IMR-90 (cell line): ENCODE measurements at regions not wholly inside any gene's neighbourhood (a gene's known extent, or its start where the extent isn't known, plus 50 kb on each side); places are given as distances from the start of the nearest gene placed in this dataset.

Source experiments
- BHLHE40 ChIP-seq: fragments of 150-350 bp; IDR thresholded peaks from 2 replicates; pipeline ENCODE4 v1.6.1; 2016; ENCODE audit warnings: mild to moderate bottlenecking, low read depth, low read length
- CEBPB ChIP-seq: IDR thresholded peaks from 2 replicates; pipeline ENCODE4 v1.6.1; 2012; ENCODE audit warnings: low read depth, low read length, improper control_type of control experiment
- CHD1 ChIP-seq: IDR thresholded peaks from 2 replicates; pipeline ENCODE4 v1.6.1; 2012; ENCODE audit warnings: low read depth, low read length, improper control_type of control experiment
- ELK1 ChIP-seq: fragments of 150-350 bp; IDR thresholded peaks from 2 replicates; pipeline ENCODE4 v1.6.1; 2016; ENCODE audit warnings: low read depth, mild to moderate bottlenecking, low read length, moderate library complexity, borderline replicate concordance
- FOS ChIP-seq: fragments of 150-350 bp; IDR thresholded peaks from 2 replicates; pipeline ENCODE4 v1.6.1; 2016; ENCODE audit warnings: low read depth, low read length
- MAZ ChIP-seq: IDR thresholded peaks from 2 replicates; pipeline ENCODE4 v1.6.1; 2012; ENCODE audit warnings: low read depth, mild to moderate bottlenecking, low read length, improper control_type of control experiment, moderate library complexity, borderline replicate concordance
- MXI1 ChIP-seq: IDR thresholded peaks from 2 replicates; pipeline ENCODE4 v1.6.1; 2012; ENCODE audit warnings: low read depth, mild to moderate bottlenecking, low read length, moderate library complexity, borderline replicate concordance
- POLR2A ChIP-seq: IDR thresholded peaks from 2 replicates; pipeline ENCODE4 v1.6.1; 2012; ENCODE audit warnings: mild to moderate bottlenecking, low read depth, low read length
- RAD21 ChIP-seq: IDR thresholded peaks from 2 replicates; pipeline ENCODE4 v1.6.1; 2012; ENCODE audit warnings: low read length, improper control_type of control experiment
- RCOR1 ChIP-seq: IDR thresholded peaks from 2 replicates; pipeline ENCODE4 v1.6.1; 2012; ENCODE audit warnings: mild to moderate bottlenecking, low read length, improper control_type of control experiment; ENCODE audit not compliant: insufficient replicate concordance
- RFX5 ChIP-seq: IDR thresholded peaks from 2 replicates; pipeline ENCODE4 v1.8.0; 2012; ENCODE audit warnings: low read depth, mild to moderate bottlenecking, low read length, moderate library complexity
- SMC3 ChIP-seq: fragments of 150-350 bp; IDR thresholded peaks from 2 replicates; pipeline ENCODE4 v1.6.1; 2016; ENCODE audit warnings: low read depth, mild to moderate bottlenecking, antibody characterized with exemption, low read length, moderate library complexity
- USF2 ChIP-seq: fragments of 150-350 bp; IDR thresholded peaks from 2 replicates; pipeline ENCODE4 v1.6.1; 2017; ENCODE audit warnings: mild to moderate bottlenecking, antibody characterized with exemption, low read length, low read depth
- TF ChIP-seq, protein P1 (sequence below): conservative IDR thresholded peaks from 2 replicates; pipeline ENCODE4 v1.5.1; 2012; ENCODE audit warnings: mild to moderate bottlenecking, low read depth, low read length, improper control_type of control experiment

GRCh38 chr9:22170556-22170955 lies 161.5 kb upstream of the CDKN2B start:
- TF ChIP-seq, protein P1, sequence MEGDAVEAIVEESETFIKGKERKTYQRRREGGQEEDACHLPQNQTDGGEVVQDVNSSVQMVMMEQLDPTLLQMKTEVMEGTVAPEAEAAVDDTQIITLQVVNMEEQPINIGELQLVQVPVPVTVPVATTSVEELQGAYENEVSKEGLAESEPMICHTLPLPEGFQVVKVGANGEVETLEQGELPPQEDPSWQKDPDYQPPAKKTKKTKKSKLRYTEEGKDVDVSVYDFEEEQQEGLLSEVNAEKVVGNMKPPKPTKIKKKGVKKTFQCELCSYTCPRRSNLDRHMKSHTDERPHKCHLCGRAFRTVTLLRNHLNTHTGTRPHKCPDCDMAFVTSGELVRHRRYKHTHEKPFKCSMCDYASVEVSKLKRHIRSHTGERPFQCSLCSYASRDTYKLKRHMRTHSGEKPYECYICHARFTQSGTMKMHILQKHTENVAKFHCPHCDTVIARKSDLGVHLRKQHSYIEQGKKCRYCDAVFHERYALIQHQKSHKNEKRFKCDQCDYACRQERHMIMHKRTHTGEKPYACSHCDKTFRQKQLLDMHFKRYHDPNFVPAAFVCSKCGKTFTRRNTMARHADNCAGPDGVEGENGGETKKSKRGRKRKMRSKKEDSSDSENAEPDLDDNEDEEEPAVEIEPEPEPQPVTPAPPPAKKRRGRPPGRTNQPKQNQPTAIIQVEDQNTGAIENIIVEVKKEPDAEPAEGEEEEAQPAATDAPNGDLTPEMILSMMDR = no peak
- TF ChIP-seq RAD21 (no peak), CHD1 (no peak), CEBPB (no peak), POLR2A (no peak), MAZ (no peak), BHLHE40 (no peak), FOS (no peak), RCOR1 (no peak), SMC3 (no peak), ELK1 (no peak), MXI1 (no peak), USF2 (no peak), RFX5 (no peak)
